ENCODE measurements at regions not wholly inside any gene's neighbourhood (a gene's known extent, or its start where the extent isn't known, plus 50 kb on each side); places are given as distances from the start of the nearest gene placed in this dataset.
"Not testable (repeated sequence)": the region's sequence is repeated elsewhere in the genome, so short reads cannot be mapped to it uniquely, and the experiment has no call there.

- DNase-seq = no peak
Observed at GRCh38 chr10:80751940-80752339, 214.2 kb downstream of the SH2D4B start.

- DNase-seq = no peak
Observed at GRCh38 chr10:80753612-80754011, 215.9 kb downstream of the SH2D4B start.

DNA sequence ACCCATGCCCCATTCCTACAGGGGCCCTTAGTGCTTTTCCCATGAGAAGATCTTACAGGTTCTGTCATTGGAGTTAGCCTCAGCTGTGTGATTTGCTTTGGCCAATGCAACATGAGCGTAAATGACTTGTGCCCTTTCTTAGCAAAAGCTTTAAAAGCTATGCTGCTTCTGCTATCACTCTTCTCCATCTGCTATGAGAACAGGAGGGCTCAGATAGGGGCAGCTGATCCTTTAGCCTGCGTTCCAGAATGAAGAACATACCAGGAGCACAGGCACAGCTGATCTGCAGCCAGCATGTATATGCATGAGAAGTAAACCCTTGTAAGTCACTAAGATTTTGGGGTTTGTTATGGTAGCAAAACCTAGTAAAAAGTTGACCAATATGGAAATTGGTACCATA lies 218.2 kb downstream of the SH2D4B start:
- DNase-seq = no peak

GRCh38 chr10:80759693-80760092 lies 222.0 kb downstream of the SH2D4B start:
- no peak for DNase-seq

DNA sequence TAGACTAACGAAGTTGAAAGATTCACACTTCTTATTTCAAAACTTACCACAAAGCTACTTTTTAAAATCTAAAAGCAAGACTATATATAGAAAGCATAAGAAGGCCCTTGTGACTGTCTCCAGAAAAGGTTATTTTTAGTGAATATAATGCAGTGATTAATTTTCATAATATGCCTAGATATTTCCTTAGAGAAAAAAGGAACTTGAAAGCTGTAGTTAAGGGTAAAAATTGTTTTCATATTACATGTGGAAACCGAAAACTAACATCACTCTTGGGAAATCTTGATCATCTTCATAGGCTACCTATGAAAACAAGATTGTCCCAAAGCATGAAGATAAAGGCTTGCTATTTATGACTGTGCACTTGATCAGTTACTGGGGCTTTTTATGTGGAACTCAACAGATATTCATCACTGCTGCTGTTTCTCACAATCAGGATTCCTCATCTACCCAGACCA lies 223.2 kb downstream of the SH2D4B start:
- no peak for DNase-seq

GRCh38 chr10:80767963-80768362 lies 230.3 kb downstream of the SH2D4B start:
- no peak for DNase-seq

DNA sequence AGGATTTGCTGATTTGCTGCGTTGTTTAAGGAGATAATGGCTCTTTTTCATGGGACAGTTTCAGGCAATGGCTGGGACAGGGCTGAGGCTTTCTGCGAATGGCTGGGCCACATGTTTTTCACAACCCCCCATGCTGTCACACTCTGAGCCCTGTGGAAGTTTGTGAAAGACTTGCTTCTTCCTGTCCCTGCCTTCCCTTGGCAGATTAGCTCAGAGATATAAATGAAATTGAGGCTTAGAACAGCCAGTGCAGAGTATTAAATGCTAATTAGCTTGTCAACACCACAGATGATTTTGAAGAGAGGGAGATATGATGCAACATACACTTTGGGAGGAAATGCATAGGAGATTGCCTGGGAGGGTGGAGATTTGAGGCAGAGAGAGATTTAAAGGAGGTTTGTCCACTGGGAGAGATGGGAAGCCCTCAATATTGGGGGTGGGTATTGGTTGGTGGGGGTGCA lies 232.0 kb downstream of the SH2D4B start:
- DNase-seq = no peak

GRCh38 chr10:80770239-80770638 lies 232.5 kb downstream of the SH2D4B start:
- DNase-seq = no peak

GRCh38 chr10:80771285-80771684 lies 233.6 kb downstream of the SH2D4B start:
- no peak for DNase-seq

- no peak for DNase-seq
Observed at GRCh38 chr10:80771902-80772555, 234.3 kb downstream of the SH2D4B start.

DNA sequence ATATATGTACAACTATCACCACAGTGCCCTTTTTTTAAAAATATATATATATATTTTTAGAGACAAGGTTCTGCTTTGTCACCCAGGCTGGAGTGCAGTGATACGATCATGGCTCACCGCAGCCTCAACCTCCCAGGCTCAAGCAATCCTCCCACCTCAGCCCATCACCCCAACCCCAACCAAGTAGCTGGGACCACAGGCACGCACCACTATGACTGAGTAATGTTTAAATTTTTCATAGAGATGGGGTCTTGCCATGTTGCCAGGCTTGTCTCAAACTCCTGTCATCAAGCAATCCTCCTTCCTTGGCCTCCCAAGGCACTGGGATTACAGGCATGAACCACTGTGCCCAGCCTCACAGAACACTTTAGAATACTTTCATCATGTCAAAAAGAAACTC lies 234.9 kb downstream of the SH2D4B start:
- DNase-seq = no peak

DNA sequence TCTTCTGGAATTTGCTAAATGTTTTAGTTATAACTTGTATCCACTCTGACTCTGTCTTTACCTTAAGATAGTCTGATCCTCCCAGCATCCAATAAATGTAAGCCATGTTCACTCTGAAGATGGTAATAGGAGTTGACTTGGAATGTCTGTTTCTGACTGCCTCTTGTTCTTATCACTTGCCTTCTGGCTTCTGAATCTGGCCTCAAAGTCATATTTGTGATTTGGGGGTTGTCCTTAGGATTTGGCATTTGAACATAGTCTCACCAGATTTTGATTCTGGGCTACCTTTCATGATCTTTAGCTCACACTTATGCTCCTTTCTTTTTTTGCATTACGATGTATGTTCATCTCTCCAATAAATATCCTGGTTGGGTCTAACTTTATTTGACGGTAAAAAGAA lies 247.0 kb downstream of the SH2D4B start:
- DNase-seq = no peak

- no peak for DNase-seq
Observed at GRCh38 chr10:80786322-80786721, 248.6 kb downstream of the SH2D4B start.

DNA sequence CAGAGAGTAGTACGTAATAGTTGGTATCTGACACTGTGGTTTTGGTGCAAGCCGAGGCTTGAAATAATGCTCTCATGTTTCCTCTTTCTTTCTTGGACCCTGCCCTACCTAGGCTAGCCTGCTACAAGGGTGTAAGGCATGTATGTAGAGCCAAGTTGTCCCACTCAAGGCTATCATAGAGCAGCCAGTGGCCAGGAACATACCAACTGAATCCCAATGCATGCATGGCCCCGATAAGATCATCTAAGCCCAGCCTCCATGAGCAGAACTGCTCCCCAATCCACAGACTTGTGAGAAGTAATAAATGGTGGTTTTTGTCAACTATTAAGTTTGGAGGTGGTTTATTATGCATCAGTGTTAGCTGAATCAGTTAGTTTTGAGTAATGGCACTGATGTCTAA lies 250.2 kb downstream of the SH2D4B start:
- DNase-seq = no peak

DNA sequence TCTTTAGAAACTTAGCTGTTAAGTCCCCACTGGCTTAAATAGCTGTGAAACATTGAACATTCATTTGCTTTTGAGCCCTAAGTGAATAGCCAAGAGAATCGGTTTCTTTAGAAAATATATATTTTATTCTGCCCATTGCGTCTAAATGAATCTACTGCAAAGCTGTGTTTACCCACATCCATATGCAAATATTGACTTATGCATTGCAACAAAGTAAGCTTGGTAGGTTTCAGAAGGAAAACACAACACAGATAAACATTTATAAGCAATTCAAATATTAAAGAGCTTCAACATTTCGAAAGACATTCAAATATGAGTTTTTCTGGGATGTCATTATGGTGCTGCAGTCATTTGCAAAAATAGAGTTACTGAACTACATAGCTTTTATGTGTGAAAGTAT lies 257.3 kb downstream of the SH2D4B start:
- no peak for DNase-seq

GRCh38 chr10:80805343-80806020 lies 267.8 kb downstream of the SH2D4B start:
- no peak for DNase-seq

DNA sequence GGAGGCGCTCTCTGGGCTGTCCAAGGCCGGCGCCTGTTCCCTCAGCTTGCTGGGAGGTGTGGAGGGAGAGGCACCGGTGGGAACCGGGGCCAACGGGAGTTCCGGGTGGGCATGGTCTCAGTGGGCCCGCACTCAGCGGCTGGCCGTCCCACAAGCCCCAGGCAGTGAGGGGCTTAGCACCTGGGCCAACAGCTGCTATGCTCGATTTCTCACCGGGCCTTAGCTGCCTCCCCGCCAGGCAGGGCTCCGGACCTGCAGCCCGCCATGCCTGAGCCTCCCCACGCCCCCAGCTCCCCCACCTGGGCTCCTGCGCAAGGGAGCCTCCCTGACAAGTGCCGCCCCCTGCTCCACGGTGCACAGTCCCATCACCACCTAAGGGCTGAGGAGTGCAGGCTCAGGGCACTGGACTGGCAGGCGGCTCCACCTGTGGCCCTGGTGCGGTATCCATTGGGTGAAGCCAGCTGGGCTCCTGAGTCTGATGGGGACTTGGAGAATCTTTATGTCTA lies 276.5 kb downstream of the SH2D4B start:
- DNase-seq = no peak

DNA sequence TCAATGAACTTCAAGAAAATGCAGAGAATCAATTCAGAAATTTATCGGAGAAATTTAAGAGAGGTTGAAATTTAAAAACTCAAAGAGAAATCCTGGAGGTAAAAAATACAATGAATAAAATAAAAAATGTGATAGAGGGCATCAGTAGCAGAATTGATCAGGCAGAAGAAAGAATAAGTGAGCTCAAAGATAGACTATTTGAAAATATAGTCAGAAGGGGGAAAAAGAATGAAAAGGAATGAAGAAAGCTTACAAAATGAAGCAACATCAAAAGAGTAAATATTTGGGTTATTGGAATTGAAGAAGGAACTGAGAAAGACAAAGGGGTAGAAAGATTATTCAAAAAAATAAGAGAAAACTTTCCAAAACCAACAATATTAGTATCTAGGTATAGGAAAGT lies 291.4 kb downstream of the SH2D4B start:
- DNase-seq = no peak

DNA sequence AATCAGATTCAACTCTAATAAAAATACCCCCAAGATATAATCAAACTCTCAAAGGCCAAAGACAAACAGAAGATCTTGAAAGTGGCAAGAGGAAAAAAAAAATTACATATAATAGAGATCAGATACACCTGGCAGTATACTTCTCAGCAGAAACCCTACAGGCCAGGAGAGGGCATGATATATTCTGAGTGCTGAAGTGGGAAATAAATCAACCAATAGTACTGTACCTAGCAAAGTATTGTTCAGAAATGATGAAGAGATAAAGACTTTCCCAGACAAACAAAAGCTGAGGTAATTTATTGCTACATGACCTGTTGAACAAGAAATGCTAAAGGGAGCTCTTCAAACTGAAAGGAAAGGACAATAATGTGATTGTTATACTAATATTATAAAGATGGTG lies 291.9 kb downstream of the SH2D4B start:
- DNase-seq = no peak

GRCh38 chr10:80832693-80833092 lies 295.0 kb downstream of the SH2D4B start:
- not testable (repeated sequence) for DNase-seq

- no peak for DNase-seq
Observed at GRCh38 chr10:80855348-80855971, 317.8 kb downstream of the SH2D4B start.

GRCh38 chr10:80856186-80856585 lies 318.5 kb downstream of the SH2D4B start:
- DNase-seq = no peak

DNA sequence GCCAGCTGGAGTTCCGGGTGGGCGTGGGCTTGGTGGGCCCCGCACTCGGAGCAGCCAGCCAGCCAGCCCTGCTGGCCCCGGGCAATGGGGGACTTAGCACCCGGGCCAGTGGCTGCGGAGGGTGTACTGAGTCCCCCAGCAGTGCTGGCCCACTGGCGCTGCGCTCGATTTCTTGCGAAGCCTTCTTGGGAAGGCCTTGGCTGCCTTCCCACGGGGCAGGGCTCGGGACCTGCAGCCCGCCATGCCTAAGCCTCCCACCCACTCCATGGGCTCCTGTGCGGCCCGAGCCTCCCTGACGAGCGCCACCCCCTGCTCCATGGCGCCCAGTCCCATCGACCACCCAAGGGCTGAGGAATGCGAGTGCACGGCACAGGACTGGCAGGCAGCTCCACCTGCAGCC lies 321.6 kb downstream of the SH2D4B start:
- not testable (repeated sequence) for DNase-seq

DNA sequence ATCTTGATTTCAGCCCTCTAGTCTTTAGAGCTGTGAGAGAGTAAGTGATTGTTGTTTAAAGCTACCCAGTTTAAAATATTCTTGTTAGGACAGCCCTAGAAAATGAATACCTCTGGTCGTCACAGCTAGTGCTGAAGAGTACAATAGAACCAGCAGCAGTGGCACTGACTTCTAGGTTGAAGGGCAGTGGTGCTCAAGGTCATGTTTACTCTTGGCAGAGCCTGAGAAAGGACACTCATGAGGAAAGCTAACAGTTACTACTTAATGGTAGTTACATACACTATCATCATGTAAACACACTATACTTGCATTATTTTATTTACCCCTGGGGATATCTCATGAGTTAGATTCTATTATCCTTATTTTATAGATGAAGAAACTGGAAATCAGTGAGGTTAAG lies 323.0 kb downstream of the SH2D4B start:
- no peak for DNase-seq
